Fibroblast of lung (primary cell): ENCODE measurements at regions not wholly inside any gene's neighbourhood (a gene's known extent, or its start where the extent isn't known, plus 50 kb on each side); places are given as distances from the start of the nearest gene placed in this dataset.

ENCODE experiments used
- DNase-seq, 2 donors: peaks; one replicate each; pipeline versions ENCODE4 v3.0.0 to v3.0.0-alpha.2; 2010; ENCODE audit warnings: low read depth in 2 of 2
- H2AFZ ChIP-seq: 2 replicates; pipeline ENCODE4 v1.5.1; 2012; ENCODE audit warnings: low read length, control low read depth, inconsistent platforms
- H3K27ac ChIP-seq: 2 replicates; pipeline ENCODE4 v1.5.1; 2011; ENCODE audit warnings: low read length, control low read depth; ENCODE audit not compliant: insufficient read depth
- H3K27me3 ChIP-seq: 2 replicates; pipeline ENCODE4 v1.5.1; 2011; ENCODE audit warnings: mild to moderate bottlenecking, low read length; ENCODE audit not compliant: control insufficient read depth, insufficient read depth
- H3K36me3 ChIP-seq: 2 replicates; pipeline ENCODE4 v1.5.1; 2011; ENCODE audit warnings: low read length; ENCODE audit not compliant: control insufficient read depth, insufficient read depth
- H3K4me1 ChIP-seq: 2 replicates; pipeline ENCODE4 v1.5.1; 2011; ENCODE audit warnings: low read length; ENCODE audit not compliant: control insufficient read depth, insufficient read depth; ENCODE audit errors: extremely low read depth
- H3K4me2 ChIP-seq: 2 replicates; pipeline ENCODE4 v1.5.1; 2011; ENCODE audit warnings: low read length, control low read depth; ENCODE audit not compliant: insufficient read depth; ENCODE audit errors: extremely low read depth
- H3K4me3 ChIP-seq, 4 experiments: fragments of 200-600 bp in 1 of 4; sonication (generic) in 1 of 4; replicated peaks in 1 of 4; 2 replicates each; pipeline ENCODE4 v1.5.1; 2011 to 2016; ENCODE audit warnings: low read length in 4 of 4, low read depth in 3 of 4, mild to moderate bottlenecking in 3 of 4, control low read depth in 2 of 4, inconsistent platforms in 1 of 4, mixed read lengths in 1 of 4; ENCODE audit not compliant: insufficient read depth in 1 of 4; ENCODE audit errors: control extremely low read depth in 1 of 4
- H3K79me2 ChIP-seq: 2 replicates; pipeline ENCODE4 v1.5.1; 2012; ENCODE audit warnings: mild to moderate bottlenecking, low read length, inconsistent platforms; ENCODE audit not compliant: control insufficient read depth, insufficient read depth
- H3K9ac ChIP-seq: 2 replicates; pipeline ENCODE4 v1.5.1; 2011; ENCODE audit warnings: mild to moderate bottlenecking, low read length, control low read depth; ENCODE audit not compliant: insufficient read depth
- H3K9me3 ChIP-seq: 2 replicates; pipeline ENCODE4 v1.5.1; 2012; ENCODE audit warnings: low read depth, low read length; ENCODE audit not compliant: control insufficient read depth, insufficient read depth
- H4K20me1 ChIP-seq: 2 replicates; pipeline ENCODE4 v1.5.1; 2011; ENCODE audit warnings: low read length; ENCODE audit not compliant: control insufficient read depth, insufficient read depth; ENCODE audit errors: extremely low read depth
- EZH2 ChIP-seq: IDR thresholded peaks from 2 replicates; pipeline ENCODE4 v1.5.1; 2012; ENCODE audit warnings: low read length, control low read depth, mild to moderate bottlenecking; ENCODE audit errors: missing control alignments
- TF ChIP-seq, protein P1 (sequence below), 2 donors: IDR thresholded peaks in 1 of 2; conservative IDR thresholded peaks in 1 of 2; 1 replicate in 1 of 2; 2 replicates in 1 of 2; pipeline ENCODE4 v1.5.1; 2011 to 2012; ENCODE audit warnings: low read length in 2 of 2, control low read depth in 1 of 2, inconsistent platforms in 1 of 2, low read depth in 1 of 2, mild to moderate bottlenecking in 1 of 2

DNA sequence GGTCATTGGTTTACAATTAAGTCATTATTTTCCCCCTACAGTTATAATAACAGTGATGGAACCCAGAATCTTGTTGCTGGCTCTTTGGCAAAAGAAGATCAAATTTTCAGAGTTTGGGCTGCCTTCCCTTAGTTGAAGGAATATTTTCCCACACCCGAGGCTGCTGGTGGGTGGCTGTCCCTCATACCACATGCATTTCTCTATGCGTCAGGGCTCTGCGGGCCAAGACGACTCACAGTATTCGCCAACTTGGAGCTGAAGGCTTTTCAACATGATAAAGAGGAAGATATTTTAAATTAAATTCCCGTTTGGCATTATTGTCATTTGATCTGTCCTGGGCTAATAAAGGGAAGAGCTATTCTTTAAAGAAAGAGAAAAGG is 102.2 kb upstream of the SASH1 start:
- H3K9ac ChIP-seq: no peak overlapping the region
- H2AFZ ChIP-seq: no peak overlapping the region
- no peaks in the 10 kb centered on the region for H3K4me1 ChIP-seq
- peak overlapping the region; percentile 9 for H3K4me2 ChIP-seq
- no peaks in the 10 kb centered on the region for H3K79me2 ChIP-seq
- H3K36me3 ChIP-seq: no peaks in the 10 kb centered on the region
- H4K20me1 ChIP-seq: no peaks in the 10 kb centered on the region
- H3K27ac ChIP-seq: no peak overlapping the region
- DNase-seq: peak; percentile 65 to 88
- no peaks in the 10 kb centered on the region for H3K9me3 ChIP-seq
- H3K4me3 ChIP-seq: no peak overlapping the region
- no peaks in the 10 kb centered on the region for H3K27me3 ChIP-seq
- no peak for TF ChIP-seq EZH2

- Histone ChIP-seq H3K27ac (no peak overlapping the region), H3K9ac (no peak overlapping the region)
- DNase-seq: peak in 1 of 2 donors; percentile 45
These were observed 101.7 kb upstream of the SASH1 start for GRCh38 chr6:148240861-148241477.

DNA sequence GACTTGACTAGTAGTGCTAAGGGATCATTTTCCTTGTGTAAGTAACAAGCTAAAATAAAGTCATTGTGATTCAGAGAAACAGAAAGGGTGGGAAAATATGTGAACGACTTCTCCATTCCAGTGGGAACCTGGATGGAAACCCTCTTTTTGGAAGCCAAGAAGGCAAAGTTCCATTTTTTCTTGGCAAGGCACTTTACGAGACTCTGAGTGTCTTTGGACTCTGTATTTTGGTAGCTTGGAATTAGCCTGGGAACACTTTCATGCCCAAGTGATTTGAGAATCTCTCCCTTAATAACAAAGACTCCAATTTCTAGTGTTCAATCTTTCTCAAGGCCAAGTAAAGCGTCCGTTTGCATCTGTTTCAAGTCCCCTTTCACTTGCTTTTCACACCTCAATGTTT is 100.5 kb upstream of the SASH1 start:
- Histone ChIP-seq H4K20me1 (no peaks in the 10 kb centered on the region), H3K27me3 (no peaks in the 10 kb centered on the region), H3K9ac (no peak overlapping the region), H3K4me1 (no peaks in the 10 kb centered on the region), H3K4me2 (no peak overlapping the region), H2AFZ (no peak overlapping the region), H3K36me3 (no peaks in the 10 kb centered on the region), H3K27ac (no peak overlapping the region), H3K4me3 (no peak overlapping the region), H3K79me2 (no peaks in the 10 kb centered on the region), H3K9me3 (no peaks in the 10 kb centered on the region)
- DNase-seq: no peak
- TF ChIP-seq, protein P1, sequence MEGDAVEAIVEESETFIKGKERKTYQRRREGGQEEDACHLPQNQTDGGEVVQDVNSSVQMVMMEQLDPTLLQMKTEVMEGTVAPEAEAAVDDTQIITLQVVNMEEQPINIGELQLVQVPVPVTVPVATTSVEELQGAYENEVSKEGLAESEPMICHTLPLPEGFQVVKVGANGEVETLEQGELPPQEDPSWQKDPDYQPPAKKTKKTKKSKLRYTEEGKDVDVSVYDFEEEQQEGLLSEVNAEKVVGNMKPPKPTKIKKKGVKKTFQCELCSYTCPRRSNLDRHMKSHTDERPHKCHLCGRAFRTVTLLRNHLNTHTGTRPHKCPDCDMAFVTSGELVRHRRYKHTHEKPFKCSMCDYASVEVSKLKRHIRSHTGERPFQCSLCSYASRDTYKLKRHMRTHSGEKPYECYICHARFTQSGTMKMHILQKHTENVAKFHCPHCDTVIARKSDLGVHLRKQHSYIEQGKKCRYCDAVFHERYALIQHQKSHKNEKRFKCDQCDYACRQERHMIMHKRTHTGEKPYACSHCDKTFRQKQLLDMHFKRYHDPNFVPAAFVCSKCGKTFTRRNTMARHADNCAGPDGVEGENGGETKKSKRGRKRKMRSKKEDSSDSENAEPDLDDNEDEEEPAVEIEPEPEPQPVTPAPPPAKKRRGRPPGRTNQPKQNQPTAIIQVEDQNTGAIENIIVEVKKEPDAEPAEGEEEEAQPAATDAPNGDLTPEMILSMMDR (conservative IDR thresholded peaks at IDR 0.05 in 1 of 2, IDR thresholded peaks at IDR 0.05 in 1 of 2; ENCODE audit: low read depth in 1 of 2, low read length in 2 of 2): no peak
- no peak for TF ChIP-seq EZH2

More at GRCh38 chr6:148240861-148241477, 101.7 kb upstream of the SASH1 start:
- H3K9me3 ChIP-seq: no peaks in the 10 kb centered on the region
- H3K4me3 ChIP-seq: no peak overlapping the region
- TF ChIP-seq, protein P1 (conservative IDR thresholded peaks at IDR 0.05 in 1 of 2, IDR thresholded peaks at IDR 0.05 in 1 of 2; ENCODE audit: low read depth in 1 of 2, low read length in 2 of 2): no peak
- no peak for TF ChIP-seq EZH2
- H3K27me3 ChIP-seq: no peaks in the 10 kb centered on the region
- H3K4me2 ChIP-seq: peak overlapping the region; percentile 9
- H3K36me3 ChIP-seq: no peaks in the 10 kb centered on the region
- no peaks in the 10 kb centered on the region for H3K79me2 ChIP-seq
- no peak overlapping the region for H2AFZ ChIP-seq
- no peaks in the 10 kb centered on the region for H3K4me1 ChIP-seq
- no peaks in the 10 kb centered on the region for H4K20me1 ChIP-seq
